Myocyte (in vitro differentiated cells): ENCODE measurements at regions not wholly inside any gene's neighbourhood (a gene's known extent, or its start where the extent isn't known, plus 50 kb on each side); places are given as distances from the start of the nearest gene placed in this dataset.

Experiments used
- DNase-seq: peaks from one replicate; pipeline ENCODE4 v3.0.0-alpha.2; 2012; ENCODE audit warnings: low read depth

DNA sequence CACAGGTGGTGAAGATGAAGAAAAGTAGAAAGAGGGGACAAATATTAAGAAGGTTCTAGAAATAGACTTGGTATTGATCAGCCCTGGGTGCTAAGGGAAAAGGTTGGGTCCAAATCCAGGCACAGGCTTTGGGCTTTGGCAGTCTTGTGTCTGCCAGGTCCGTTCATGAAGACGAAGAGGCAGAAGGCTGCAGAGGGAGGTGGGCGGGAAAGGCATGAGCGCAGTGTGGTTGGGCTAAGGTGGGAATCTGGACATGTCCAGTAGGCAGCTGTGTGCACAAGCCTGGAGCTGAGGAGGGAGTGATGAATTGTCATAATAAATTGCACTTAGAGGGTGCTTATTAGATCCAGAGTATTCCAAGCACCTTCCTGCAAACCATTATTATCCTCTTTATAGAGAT lies 105.7 kb upstream of the TEX51 start:
- DNase-seq: no peak

DNA sequence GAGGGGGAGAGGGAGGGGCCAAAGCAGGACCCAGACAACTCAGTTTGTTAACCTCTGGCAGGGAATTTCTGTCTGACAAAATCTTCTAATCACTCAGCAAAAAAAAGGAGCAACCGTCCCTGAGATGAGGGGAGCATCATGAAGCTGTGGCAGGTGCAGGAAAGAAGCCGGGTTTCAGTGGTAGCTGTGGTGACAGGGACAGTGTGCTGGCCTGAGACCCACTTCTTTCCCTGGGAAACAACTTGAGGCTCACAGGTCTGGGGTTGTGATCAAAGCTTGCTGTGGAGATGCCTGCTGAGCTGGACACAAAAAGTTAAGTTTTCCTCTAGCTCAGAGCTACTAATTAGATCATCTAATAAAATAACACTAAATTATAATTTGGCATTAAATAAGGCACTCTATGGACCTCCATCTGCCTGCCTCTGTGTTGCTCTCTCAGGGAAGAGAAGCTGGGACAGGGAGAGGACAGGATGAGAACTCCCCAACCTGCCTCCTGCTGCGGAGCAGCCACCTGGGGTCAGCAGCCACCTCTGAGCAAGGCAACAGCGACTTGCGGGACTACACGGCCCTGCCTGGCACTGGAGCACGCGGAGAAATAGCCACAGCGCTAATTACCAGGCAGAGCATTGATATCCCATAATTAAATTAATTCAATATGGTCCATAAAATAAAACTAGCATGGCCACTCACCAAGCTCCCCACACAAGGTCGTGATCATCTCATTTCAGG lies 104.6 kb upstream of the TEX51 start:
- DNase-seq: no peak

DNA sequence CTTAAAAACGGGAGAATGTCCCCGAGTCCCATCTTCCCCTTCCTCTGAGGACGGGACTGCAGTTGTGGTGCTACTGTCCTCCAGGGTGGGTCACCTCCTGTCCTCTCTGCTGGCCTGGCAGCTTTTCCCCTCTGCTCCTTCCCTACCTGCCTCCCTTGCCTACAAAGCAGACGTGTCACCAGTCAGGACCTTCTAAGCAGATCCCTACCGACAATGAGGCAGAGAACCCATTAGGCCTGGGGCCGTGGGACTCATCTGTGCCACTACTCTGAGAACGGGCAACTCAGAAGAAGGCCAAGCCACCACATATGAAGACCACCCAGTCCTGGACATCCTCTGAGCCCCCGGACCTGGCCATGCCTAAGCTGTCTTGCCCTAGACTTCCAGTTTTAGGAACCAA lies 103.0 kb upstream of the TEX51 start:
- no peak for DNase-seq

DNA sequence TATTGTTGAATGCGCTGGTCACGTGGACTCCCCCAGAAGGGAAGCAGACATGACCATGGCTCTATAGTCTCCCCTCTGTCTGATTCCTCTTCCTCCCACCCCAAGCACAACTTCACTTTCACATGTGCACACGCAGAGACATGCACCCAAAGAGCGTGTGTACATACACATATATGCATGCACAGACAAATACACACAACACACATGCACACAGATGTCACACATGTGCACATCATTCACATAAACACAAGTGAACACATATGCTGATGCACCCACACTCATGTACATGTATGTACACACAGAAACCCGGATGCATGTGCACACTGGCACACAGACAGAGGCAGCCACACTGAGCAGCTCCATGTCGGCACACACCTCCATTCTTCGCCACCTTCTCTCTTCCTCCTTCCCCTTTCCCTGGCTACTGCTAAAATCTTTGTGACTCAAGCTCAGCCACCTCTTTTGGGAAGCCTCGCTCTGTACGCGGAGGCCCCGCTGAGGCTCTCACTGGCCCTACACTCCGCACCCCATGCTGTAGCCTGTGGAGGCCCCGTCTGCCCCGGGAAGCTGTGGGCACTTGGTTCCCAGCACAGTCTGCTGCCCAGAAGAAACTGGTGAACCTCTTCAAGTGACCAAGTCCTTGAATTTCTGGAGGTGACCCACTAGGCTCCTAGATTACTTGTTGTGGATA lies 101.6 kb upstream of the TEX51 start:
- DNase-seq: no peak

DNA sequence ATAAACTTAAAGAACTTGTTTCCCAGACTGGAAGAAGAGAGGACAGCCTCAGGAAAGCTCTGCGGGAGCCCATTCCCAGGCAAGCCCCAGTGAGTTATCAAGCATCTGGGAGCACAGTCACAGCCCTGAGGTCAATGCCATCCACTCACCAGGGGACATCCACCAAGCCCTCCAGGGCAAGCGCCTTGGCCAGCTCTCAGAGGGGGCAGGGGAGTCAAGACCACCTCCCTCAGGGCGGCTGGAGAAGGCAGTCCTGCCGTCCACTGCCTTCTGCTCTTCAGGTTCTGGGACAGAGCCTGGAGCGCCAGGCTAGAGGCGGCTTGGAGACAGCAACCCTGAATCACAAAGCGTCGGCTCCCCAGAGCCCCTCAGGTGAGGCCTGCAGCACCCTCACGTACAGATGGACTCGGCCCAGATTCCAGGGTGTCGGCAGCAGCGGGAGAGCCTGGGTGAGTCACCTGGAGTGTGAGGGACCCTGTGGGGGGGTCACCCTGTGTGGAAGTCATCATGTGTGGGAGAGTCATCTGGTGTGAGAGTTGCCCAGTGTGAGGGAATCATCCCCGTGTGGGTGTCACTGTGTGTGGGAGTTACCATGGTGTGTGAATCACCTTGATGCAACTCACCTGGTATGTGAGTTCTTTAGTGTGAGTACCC lies 100.9 kb upstream of the TEX51 start:
- DNase-seq: no peak

DNA sequence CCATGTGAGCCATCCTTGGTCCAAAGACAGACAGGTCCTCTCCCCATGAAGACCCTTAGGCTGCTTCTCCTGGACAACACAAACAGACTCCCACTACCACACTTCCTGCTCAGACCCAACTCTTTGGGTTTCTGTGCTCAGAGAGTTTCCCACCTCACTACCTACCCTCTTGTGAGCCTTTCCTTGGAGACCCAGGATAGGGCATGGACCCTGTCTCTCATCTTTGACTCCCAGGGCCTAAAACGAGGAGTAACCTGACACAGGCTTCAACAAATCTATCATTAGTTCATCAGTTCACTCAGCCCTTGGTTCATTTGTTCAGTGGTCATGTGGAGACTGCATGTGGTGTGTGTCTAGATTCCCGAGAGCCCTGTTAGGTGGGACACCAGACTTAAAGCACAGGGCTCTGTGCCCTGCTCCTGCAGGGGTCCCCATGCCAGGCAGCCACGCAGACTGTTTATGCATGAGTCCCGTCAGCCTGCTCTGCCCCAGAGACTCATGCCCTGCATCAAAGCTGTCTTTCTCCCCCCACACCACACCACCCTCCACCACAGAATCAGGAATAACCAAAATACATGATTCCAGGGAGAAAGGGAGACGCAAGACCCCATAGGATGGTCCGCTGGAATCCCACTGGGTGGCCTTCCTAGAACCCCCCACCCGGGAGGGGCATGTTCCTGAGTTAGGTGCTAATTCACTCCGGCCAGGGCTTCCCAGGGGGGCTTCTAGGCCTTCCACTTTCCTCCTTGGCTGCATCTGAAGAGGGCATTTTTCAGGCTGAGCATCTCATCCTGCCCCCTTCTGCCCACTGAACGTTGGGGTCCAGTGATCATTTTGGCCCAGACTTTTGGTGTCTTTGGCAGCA lies 100.2 kb upstream of the TEX51 start:
- DNase-seq: no peak

DNA sequence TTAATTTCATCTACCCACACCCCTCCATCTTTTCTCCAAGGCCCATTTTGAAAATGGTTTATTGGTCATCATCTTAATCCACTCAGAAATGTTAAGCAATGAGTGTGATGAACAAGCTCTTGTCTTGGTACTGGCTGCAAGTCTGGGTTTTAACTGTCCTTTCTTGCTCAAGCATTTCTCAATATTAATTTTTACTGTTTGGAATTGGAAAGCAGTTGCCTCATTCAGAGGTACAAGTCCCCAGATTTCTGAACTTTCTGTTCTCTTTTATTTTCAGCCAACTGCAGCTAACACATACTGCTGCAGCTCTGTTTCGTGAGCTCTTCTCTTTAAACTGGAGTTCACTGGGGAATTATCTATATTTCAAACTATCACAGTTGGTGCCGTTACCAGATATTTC lies 99.4 kb upstream of the TEX51 start:
- no peak for DNase-seq

DNA sequence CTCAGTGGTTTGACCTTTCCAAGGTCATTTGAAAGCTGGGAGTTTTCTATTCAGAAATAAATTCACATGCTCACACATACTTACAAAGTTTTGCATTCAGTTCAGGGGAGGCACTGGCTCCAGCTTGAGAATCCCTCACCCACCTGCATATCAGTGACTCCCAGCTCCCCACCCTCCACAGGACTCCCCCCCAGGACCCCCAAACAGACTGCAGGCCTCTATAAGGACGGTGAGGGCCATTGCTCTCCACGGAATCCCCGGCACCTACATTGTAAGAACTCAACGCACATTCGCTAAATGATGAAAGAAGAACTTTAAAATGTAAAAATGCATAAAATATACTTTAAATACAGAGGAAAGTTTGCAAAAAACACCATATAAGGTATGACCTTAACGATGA lies 97.2 kb upstream of the TEX51 start:
- no peak for DNase-seq

DNA sequence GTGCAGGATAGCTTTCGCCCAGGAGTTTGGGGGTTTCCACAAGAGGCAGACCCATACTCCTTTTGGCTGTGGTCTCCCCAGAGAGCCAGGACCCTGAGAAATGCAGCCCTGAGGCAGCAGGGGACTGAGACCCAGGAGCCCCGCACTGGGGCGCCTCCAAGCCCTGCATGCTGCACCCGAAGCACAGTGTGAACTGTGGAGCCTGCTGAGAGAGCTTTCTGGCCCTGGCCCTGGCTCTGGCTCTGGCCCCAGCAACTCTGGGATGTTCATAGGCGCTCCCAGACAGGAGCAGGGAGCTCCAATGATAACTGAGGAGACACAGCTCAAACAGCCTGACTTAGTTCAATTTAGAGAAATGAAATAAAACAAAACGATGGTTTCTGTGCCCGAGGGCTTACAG lies 96.4 kb upstream of the TEX51 start:
- no peak for DNase-seq

DNA sequence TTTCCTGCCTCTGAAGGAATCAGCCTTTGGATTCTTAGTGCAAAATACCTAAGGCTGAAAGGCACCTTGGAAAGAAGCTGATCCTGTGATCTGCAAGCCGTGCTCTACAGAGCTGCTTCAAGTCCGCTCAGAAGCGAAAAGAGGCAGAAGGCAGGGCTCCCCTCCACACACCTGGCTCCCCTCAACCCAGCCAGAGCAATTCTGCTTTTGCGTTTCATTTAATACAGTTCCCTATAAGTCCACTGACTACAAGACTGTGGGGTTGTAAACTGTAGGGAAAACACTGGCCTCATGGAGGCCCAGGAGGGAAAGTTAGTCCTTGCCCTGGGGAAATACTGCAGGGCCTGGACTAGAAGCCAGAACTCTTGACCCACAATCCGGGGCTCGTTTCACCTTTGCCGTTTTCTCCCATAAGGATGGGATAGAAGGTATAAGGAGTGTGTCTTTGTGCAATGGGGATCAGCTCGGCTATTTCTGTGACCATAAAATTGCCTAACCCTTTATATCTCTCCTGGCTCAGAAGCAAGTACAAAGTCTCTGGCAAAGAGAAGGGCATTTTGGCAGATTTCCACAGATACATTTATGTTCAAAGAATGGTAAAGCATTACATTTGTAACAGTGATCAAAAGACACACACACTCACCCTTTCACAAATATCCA lies 95.8 kb upstream of the TEX51 start:
- DNase-seq: no peak

DNA sequence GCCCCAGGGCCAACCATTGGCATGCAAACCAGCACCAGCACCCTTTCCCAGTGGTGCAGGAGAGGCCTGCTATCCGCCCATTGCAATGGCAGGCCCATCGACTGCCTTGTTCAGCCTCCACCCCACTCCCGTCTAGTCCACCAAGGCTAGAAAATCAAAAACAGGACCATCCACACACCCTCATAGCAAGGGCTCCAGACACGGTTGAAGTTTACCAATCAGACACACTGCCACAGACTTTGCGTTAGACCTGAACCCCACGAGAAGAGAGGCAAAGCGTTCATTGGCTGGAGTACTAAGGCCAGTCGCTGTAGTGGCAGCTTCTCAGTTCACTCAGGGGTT lies 95.3 kb upstream of the TEX51 start:
- DNase-seq: no peak

DNA sequence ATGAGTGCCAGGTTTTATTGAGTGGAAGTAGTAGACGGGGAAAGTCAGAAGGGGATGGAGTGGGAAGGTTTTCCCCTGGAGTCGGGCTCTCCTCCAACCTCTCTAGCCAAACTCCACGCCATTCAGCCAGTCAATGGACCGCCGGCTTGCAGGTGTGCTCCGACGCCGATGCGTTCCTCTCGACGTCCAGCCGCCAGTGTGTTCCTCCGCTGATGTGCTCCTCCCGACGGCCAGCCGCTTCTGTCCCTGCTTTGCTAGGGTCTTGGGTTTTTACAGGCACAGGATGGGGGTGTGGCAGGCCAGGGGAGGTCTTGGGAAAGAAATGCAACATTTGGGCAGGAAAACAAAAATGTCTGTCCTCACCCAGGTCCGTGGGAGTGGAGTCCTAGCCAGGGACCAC lies 94.3 kb upstream of the TEX51 start:
- no peak for DNase-seq

DNA sequence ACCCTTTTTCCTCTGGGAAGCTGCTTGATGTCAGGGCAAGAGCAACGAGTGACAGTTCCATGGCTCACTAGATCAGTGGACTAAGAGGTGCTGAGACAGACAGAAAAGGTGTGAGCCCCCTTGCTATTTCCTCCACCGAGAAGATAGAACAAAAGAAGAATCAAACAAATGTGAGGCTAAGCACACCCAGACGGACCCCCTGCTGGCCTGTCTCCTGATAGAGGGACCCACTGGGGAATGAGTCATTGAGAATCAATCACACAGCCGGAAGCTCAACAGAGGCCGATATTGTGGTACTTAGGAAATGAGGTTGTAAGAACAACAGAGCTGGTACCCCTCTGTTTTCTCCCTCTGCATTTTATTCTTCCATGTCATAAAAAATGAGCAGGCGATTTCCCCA lies 89.8 kb upstream of the TEX51 start:
- no peak for DNase-seq

DNA sequence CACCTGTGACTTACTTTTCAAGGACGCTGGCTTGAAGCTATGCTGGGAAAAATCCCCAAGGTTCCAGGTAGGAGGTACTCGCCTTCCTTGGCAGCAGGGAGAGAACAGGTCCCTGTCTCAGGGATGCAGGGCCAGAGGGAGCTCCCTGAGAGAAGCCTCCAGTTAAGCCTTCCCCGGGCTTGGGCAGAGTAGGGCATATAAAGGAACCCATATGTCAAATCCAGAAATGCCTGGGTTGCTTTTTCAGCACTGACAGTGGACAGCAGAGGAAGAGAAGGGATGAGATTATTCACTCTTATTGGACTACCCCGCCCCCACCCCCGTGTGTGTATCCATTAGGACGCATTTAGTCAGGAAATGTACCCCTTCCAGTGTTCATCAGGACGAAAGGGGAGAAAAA lies 89.3 kb upstream of the TEX51 start:
- DNase-seq: peak; percentile 2

DNA sequence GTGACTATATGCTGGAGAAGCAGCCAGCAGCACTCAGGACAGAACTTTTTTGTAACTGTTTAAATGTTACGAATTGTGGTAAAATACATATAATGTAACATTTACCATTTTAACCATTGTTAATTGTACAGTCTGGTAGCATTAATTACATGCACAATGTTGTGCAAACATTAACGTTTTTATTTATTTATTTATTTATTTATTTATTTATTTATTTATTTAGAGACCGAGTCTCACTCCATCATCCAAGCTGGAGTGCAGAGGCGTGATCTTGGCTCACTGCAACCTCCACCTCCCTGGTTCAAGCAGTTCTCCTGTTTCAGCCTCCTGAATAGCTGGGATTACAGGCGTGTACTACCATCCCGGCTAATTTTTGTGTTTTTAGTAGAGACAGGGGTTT lies 88.7 kb upstream of the TEX51 start:
- DNase-seq: no peak

DNA sequence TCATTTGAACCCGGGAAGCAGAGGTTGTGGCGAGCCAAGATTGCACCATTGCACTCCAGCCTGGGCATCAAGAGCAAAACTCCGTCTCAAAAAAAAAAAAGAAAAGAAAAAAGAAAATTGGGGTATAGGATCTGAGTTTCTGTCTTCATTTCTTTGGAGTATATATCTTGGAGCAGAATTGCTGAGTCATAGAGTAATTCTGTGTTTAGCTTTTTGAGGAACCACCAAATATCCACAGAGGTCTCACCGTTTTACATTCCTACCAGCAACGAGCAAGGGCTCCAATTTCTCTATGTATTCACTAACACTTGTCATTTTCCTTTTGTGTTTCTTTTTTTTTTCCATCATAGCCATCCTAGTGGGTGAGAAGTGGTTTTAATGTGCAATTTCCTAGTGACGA lies 87.6 kb upstream of the TEX51 start:
- no peak for DNase-seq

DNA sequence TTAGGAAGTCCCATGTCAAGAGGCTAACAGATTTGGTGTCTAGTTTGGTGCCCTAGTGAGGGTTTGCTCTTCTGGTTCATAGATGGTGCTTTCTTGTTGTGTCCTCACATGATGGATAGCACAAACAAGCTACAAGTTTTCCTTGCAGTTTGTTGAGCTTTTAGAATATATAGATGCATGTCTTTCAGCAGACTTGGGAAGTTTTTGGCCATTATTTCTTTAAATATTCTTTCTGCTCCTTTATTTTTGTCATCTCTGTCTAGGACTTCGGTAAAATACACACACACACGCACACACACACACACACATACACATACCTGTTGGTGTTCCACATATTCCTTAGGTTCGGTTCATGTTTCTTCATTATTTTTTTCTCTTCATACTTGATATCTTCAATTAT lies 81.5 kb upstream of the TEX51 start:
- DNase-seq: no peak

DNA sequence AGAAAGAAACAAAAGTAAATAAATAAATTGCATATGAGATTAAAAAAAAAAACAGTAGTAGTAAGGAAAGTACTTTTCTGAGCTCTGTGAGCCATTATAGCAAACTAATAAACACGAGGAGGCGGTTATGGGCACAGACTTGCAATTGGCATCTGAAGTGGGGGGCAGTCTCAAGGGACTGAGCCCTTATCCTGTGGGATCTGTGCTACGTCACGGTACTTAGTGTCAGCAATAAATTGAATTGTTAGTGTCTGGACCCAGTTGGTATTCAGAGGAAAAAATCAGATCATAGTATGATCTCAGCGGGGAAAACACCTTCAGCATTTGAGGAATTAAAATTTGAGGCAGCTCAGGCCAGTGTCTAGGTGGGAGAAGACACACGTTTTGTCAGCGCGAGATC lies 76.6 kb upstream of the TEX51 start:
- DNase-seq: no peak

DNA sequence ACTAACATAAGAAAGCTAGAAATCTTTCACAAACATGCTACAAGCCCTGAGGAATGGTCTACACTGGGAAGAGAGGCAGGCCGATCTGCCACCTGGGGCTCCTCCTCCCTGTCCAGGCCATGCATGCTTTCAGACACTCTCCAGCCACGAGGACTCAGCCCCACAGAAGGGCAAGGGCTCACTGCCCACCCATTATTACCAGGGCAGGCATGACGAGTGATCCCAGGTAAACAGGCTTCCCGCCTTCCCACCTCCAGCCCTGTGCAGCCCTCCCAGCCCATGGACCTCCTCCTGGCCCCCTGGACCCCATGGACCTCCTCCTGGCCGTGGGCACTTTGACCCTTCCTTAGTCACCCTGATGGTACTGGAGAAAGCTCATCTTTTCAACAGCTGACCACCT lies 75.8 kb upstream of the TEX51 start:
- no peak for DNase-seq

DNA sequence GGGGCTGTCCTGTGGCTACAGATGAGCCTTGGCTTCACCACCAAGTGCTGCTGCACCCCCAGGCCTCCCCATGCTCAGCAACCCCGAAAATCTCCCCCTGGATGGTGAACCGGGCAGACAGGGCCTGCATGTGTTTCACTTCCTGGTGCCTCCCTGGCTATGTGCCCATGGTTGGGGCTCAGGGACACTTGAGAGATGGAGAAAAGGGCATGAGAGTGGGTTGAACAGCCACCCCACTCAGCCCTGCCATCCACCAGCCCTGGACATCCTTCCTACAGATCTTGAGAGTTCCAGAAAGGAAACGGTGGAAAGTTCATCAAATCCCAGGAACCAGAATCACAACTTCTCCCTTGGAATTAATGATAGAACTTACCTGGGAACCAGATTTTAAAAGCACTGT lies 74.7 kb upstream of the TEX51 start:
- no peak for DNase-seq

DNA sequence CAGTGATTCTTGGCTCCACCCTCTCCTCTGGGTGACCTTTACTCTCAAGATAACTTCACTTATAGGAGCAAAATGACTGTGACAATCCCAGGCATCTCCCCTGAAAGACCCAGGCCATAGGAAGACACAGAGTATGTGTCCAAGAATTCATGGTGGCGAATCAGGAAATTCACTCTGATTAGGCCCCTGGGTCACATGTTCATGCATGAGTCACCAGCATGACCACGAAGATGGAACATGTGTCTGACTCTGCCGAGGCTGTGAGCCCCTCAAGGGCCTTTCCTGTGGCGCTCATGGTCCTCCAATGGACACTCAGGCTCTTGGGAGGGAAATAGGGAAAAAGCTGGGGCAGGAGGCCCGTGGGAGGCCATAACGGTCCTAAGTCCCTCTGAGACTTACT lies 74.0 kb upstream of the TEX51 start:
- no peak for DNase-seq
